GM12875 (cell line): ENCODE measurements at regions not wholly inside any gene's neighbourhood (a gene's known extent, or its start where the extent isn't known, plus 50 kb on each side); places are given as distances from the start of the nearest gene placed in this dataset.
"Not testable (repeated sequence)": the region's sequence is repeated elsewhere in the genome, so short reads cannot be mapped to it uniquely, and the experiment has no call there.

Source experiments
- H3K4me3 ChIP-seq: one replicate; pipeline ENCODE4 v1.5.1; 2011; ENCODE audit warnings: low read depth, low read length, control low read depth
- CTCF ChIP-seq: IDR thresholded peaks from 2 replicates; pipeline ENCODE4 v1.5.1; 2011; ENCODE audit warnings: low read depth, mild to moderate bottlenecking, control low read depth, inconsistent platforms, low read length, moderate library complexity, borderline replicate concordance; ENCODE audit not compliant: insufficient read depth

- no peak for TF ChIP-seq CTCF
- no peak overlapping the region for H3K4me3 ChIP-seq
These were observed 2036.1 kb upstream of the LRRTM1 start for GRCh38 chr2:82340578-82341053.

- no peak for TF ChIP-seq CTCF
- no peak overlapping the region for H3K4me3 ChIP-seq
These were observed 2035.3 kb upstream of the LRRTM1 start for GRCh38 chr2:82339805-82340204.

GRCh38 chr2:82333697-82334096 lies 2029.1 kb upstream of the LRRTM1 start:
- no peak overlapping the region for H3K4me3 ChIP-seq
- no peak for TF ChIP-seq CTCF

DNA sequence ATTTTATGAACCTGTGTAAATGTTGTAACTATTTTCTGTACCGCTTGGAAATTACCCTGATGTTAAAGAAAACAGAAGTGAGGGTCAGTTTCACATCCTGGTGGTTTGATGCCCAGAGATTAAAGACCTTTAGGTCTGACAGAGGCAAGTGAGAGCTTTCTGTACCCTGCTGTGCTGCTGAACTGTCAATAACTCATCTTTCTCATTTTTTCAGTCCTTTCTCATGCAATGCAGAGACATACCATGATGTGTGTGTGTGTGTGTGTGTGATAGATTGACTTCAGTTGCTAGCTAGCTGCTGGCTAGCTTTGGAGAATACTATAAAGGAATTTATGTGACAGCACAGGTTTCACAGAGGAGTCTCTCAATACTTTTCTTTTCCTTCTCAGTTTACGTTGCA lies 2025.6 kb upstream of the LRRTM1 start:
- no peak overlapping the region for H3K4me3 ChIP-seq
- TF ChIP-seq CTCF = no peak

- not testable (repeated sequence) for H3K4me3 ChIP-seq
These were observed 2021.7 kb upstream of the LRRTM1 start for GRCh38 chr2:82326180-82326767.

DNA sequence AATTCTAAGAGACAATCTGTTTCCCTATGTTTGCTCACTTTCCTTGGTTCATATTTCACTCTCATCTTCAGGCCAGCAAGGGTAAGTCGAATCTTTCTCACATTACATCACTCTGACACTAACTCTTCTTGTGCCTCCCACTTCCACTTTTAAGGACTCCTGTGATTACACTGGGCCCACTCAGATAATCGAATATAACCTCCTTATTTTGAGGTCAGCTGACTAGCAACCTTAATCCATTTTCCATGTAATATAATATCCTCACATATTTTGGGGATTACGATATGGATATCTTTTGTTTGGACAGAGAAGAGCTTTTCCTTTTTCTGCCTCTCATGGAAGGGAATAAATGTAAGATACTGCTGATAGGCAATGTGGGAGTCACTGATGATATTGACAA lies 2015.7 kb upstream of the LRRTM1 start:
- H3K4me3 ChIP-seq = no peak overlapping the region
- TF ChIP-seq CTCF = no peak

DNA sequence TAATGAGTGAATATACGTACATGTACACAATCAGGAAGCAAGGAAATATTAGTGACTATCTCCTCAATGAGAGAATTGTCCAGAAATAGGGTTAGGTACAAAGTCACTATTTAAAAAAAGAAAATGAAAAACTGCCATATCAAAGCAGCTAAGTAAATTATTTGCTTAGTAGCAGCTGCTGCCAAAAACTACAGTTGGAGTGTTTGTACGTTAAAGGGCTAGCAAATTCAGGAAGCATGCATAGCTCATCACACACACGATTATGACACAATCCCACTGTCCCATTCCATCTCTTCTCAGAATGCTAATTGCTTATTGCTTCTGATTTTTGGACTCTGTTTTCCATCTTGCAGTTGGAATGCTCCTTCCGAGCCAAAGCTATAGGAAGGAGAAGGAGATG lies 2012.5 kb upstream of the LRRTM1 start:
- H3K4me3 ChIP-seq = no peak overlapping the region
- TF ChIP-seq CTCF = no peak

DNA sequence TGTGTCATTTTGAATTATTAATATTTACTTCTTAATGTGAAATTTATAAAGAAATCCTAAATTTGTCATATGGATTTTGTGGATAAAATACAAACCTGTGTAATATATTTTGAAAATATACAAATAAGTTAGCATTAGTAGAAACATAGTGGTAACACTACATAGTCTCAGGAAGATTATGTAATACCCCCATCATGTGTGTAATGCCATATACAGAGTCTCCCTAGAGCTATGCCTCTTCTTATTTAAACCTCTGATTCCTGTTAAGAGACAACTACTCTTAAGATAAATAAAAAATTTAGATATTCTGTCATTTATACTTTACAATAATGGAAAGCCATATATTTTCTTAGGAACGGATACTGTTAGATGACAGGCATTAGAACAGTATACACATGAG lies 2012.0 kb upstream of the LRRTM1 start:
- H3K4me3 ChIP-seq = no peak overlapping the region
- TF ChIP-seq CTCF = no peak
